Astrocyte (in vitro differentiated cells and primary cell): ENCODE measurements at regions not wholly inside any gene's neighbourhood (a gene's known extent, or its start where the extent isn't known, plus 50 kb on each side); places are given as distances from the start of the nearest gene placed in this dataset.

ENCODE experiments used
- DNase-seq: peaks from one replicate; pipeline ENCODE4 v3.0.0-alpha.2; 2010; ENCODE audit warnings: low read depth
- FAIRE-seq: peaks from 2 replicates; lab custom pipeline; 2011; peaks lifted over from hg19 to GRCh38; lab: Jason Lieb, UNC
- H2AFZ ChIP-seq: 2 replicates; pipeline ENCODE4 v1.6.0; 2012; ENCODE audit warnings: low read depth, low read length, inconsistent platforms
- H3K27ac ChIP-seq: 2 replicates; pipeline ENCODE4 v1.5.1; 2011; ENCODE audit warnings: low read depth, low read length, inconsistent platforms
- H3K27me3 ChIP-seq: 2 replicates; pipeline ENCODE4 v1.6.0; 2011; ENCODE audit warnings: low read length, inconsistent platforms; ENCODE audit not compliant: insufficient read depth
- H3K36me3 ChIP-seq: 2 replicates; pipeline ENCODE4 v1.5.1; 2011; ENCODE audit warnings: low read length, inconsistent platforms; ENCODE audit not compliant: insufficient read depth
- H3K4me1 ChIP-seq: 2 replicates; pipeline ENCODE4 v1.5.1; 2011; ENCODE audit warnings: low read length, inconsistent platforms; ENCODE audit not compliant: insufficient read depth
- H3K4me2 ChIP-seq: 2 replicates; pipeline ENCODE4 v1.6.0; 2012; ENCODE audit warnings: low read length, inconsistent platforms
- H3K4me3 ChIP-seq: 2 replicates; pipeline ENCODE4 v1.5.1; 2011; ENCODE audit warnings: low read depth, mild to moderate bottlenecking, low read length, inconsistent platforms; ENCODE audit not compliant: insufficient read depth
- H3K79me2 ChIP-seq: 2 replicates; pipeline ENCODE4 v1.6.0; 2012; ENCODE audit warnings: mild to moderate bottlenecking, low read length, inconsistent platforms; ENCODE audit not compliant: insufficient read depth
- H3K9ac ChIP-seq: 2 replicates; pipeline ENCODE4 v1.6.0; 2012; ENCODE audit warnings: mild to moderate bottlenecking, low read length, inconsistent platforms
- H3K9me3 ChIP-seq: 2 replicates; pipeline ENCODE4 v1.5.1; 2012; ENCODE audit warnings: low read depth, mild to moderate bottlenecking, low read length, inconsistent platforms; ENCODE audit not compliant: insufficient read depth
- H4K20me1 ChIP-seq: 2 replicates; pipeline ENCODE4 v1.6.0; 2012; ENCODE audit warnings: low read length, inconsistent platforms; ENCODE audit not compliant: insufficient read depth
- H3K27ac Mint-ChIP-seq: one replicate; pipeline ENCODE4 v1.8.0; 2021; ENCODE audit warnings: mild to moderate bottlenecking, mixed read lengths; ENCODE audit not compliant: unreplicated experiment
- H3K27me3 Mint-ChIP-seq: one replicate; pipeline ENCODE4 v1.8.0; 2021; ENCODE audit warnings: low read depth, mixed read lengths; ENCODE audit not compliant: unreplicated experiment
- H3K36me3 Mint-ChIP-seq: one replicate; pipeline ENCODE4 v1.8.0; 2021; ENCODE audit warnings: low read depth, mixed read lengths; ENCODE audit not compliant: unreplicated experiment
- H3K4me1 Mint-ChIP-seq: one replicate; pipeline ENCODE4 v1.8.0; 2021; ENCODE audit warnings: low read depth, mixed read lengths; ENCODE audit not compliant: unreplicated experiment
- H3K4me3 Mint-ChIP-seq: one replicate; pipeline ENCODE4 v1.8.0; 2021; ENCODE audit warnings: mild to moderate bottlenecking, moderate library complexity, mixed read lengths; ENCODE audit not compliant: unreplicated experiment
- H3K9me3 Mint-ChIP-seq: one replicate; pipeline ENCODE4 v1.8.0; 2021; ENCODE audit warnings: mild to moderate bottlenecking, mixed read lengths; ENCODE audit not compliant: unreplicated experiment
- EZH2 ChIP-seq: IDR thresholded peaks from 2 replicates; pipeline ENCODE4 v1.6.1; 2012; ENCODE audit warnings: mild to moderate bottlenecking, low read length, inconsistent platforms; ENCODE audit not compliant: insufficient read depth
- TF ChIP-seq, protein P1 (sequence below): IDR thresholded peaks from 2 replicates; pipeline ENCODE4 v1.5.1; 2011; ENCODE audit warnings: low read depth, mild to moderate bottlenecking, inconsistent platforms, low read length, moderate library complexity; ENCODE audit not compliant: insufficient read depth

DNA sequence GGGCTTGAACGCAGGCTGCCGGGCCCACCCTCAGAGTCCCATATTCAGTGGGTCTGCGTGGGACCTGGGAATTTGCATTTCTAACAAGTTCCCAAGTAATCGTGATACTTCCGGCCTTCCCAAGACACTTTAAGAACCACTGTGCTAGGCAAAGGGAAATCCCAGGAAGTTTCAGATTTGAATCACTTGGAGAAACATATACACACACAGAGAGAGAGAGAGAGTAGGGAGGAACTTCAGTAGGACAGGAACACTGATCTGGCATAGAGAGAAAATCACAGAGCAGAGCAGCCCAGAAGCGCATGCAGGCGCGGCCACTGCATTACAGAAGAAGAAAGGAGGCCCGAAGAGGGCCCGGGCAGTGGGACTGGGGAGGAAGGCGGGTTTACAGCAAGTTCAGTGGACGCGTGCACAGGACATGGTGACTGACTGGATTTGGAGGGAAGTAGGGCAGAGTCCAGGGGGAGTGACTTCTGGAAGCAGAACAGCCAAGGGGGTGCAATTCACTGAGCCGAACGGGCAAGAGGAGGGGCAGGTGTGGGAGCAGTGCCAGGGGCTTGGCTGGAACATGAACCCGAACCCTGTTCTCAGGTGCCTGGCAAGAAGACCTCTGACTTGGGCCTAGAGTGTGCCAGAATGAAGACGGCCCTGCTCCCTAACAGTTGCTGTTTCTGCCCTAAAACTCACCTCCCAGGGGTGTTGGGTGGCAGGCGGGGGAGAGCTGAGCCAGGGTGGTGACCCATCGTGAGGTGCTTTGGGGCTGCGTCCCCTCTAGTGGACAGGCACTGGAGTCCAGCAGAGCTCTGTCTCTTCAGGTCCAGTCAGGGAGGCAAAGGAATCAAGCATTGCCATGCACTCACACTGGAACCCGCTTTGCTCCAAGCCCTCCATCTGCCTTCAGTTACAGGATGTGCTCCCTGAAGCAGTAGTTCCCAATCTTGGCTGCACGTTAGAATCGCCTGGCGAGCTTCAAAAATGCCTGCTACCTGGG is 101.3 kb upstream of the HES1 start:
- Histone ChIP-seq H3K4me1 (no peaks in the 10 kb centered on the region), H3K9ac (no peak overlapping the region), H4K20me1 (no peaks in the 10 kb centered on the region), H3K27me3 (peaks cover 8% of the 10 kb centered on the region), H3K4me3 (no peak overlapping the region), H3K4me2 (no peak overlapping the region), H3K79me2 (no peaks in the 10 kb centered on the region), H3K9me3 (no peaks in the 10 kb centered on the region), H3K36me3 (no peaks in the 10 kb centered on the region), H2AFZ (no peak overlapping the region), H3K27ac (no peak overlapping the region)
- H3K36me3 Mint-ChIP-seq = no peaks in the 10 kb centered on the region
- no peak for DNase-seq
- no peak for FAIRE-seq
- no peak overlapping the region for H3K27ac Mint-ChIP-seq
- H3K4me3 Mint-ChIP-seq = no peak overlapping the region
- peaks cover 97% of the 10 kb centered on the region for H3K27me3 Mint-ChIP-seq
- no peak for TF ChIP-seq EZH2
- TF ChIP-seq, protein P1, sequence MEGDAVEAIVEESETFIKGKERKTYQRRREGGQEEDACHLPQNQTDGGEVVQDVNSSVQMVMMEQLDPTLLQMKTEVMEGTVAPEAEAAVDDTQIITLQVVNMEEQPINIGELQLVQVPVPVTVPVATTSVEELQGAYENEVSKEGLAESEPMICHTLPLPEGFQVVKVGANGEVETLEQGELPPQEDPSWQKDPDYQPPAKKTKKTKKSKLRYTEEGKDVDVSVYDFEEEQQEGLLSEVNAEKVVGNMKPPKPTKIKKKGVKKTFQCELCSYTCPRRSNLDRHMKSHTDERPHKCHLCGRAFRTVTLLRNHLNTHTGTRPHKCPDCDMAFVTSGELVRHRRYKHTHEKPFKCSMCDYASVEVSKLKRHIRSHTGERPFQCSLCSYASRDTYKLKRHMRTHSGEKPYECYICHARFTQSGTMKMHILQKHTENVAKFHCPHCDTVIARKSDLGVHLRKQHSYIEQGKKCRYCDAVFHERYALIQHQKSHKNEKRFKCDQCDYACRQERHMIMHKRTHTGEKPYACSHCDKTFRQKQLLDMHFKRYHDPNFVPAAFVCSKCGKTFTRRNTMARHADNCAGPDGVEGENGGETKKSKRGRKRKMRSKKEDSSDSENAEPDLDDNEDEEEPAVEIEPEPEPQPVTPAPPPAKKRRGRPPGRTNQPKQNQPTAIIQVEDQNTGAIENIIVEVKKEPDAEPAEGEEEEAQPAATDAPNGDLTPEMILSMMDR = no peak
- H3K9me3 Mint-ChIP-seq = peaks cover 8% of the 10 kb centered on the region
- H3K4me1 Mint-ChIP-seq = peaks cover 15% of the 10 kb centered on the region

DNA sequence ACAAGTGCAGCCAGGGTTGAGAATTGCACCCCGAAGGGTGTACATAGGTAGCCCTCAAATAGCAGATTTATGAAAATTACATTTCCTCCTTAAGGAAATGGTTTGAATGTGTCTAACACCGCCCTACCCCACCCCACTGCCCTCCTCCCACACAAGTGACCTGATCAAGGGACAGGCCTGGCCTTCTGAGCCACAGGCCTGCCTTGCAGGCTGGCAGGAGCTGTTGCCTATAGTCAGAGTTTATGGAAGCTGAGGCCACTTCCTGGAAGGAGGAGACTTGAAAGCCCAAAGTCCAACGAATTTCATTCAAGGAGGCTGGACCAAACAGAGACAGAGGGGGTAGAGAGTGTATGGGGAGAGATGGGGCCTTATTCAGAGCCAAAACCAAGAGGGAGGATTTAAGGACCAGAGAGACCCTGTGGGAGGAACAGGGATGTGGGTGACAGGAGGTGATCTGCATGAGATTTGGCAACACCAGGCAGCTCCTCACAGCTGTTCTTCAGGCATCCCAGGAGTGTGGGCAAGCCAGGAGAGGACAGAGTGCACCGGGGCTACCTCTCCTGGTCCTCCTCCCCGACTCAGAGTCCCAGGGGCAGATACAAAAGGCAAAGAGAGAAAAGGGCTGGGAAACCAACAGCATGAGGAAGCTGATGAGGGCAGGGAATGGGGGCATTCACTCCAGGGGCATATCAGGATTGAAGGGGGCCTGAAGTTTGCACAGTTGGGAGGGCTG is 100.4 kb upstream of the HES1 start:
- no peaks in the 10 kb centered on the region for H3K9me3 ChIP-seq
- H3K36me3 Mint-ChIP-seq = no peaks in the 10 kb centered on the region
- DNase-seq (no peak), FAIRE-seq (no peak)
- no peak overlapping the region for H3K4me2 ChIP-seq
- H3K27ac Mint-ChIP-seq = no peak overlapping the region
- H3K4me1 Mint-ChIP-seq = peaks cover 15% of the 10 kb centered on the region
- H3K79me2 ChIP-seq = no peaks in the 10 kb centered on the region
- H2AFZ ChIP-seq = no peak overlapping the region
- H3K9ac ChIP-seq = no peak overlapping the region
- peaks cover 2% of the 10 kb centered on the region for H3K4me1 ChIP-seq
- no peak for TF ChIP-seq EZH2
- TF ChIP-seq, protein P1 = no peak
- no peaks in the 10 kb centered on the region for H4K20me1 ChIP-seq
- H3K4me3 Mint-ChIP-seq = no peak overlapping the region
- H3K27ac ChIP-seq = no peak overlapping the region
- H3K9me3 Mint-ChIP-seq = peaks cover 8% of the 10 kb centered on the region
- H3K36me3 ChIP-seq = no peaks in the 10 kb centered on the region
- peaks cover 4% of the 10 kb centered on the region for H3K27me3 ChIP-seq
- H3K4me3 ChIP-seq = no peak overlapping the region
- peaks cover 88% of the 10 kb centered on the region for H3K27me3 Mint-ChIP-seq
